HepG2 (cell line): ENCODE measurements at regions not wholly inside any gene's neighbourhood (a gene's known extent, or its start where the extent isn't known, plus 50 kb on each side); places are given as distances from the start of the nearest gene placed in this dataset.
A peak's percentile ranks its signal among the peaks of the same experiment; 100 is the strongest.

Source experiments
- BRD4 ChIP-seq: sonication (generic); formaldehyde crosslinking; IDR thresholded peaks from 2 replicates; pipeline ENCODE4 v1.4.0; 2020; ENCODE audit warnings: missing genetic modification reagents
- ESRRA ChIP-seq: sonication (generic); formaldehyde crosslinking; IDR thresholded peaks from 2 replicates; pipeline ENCODE4 v1.5.1; 2020; ENCODE audit warnings: mild to moderate bottlenecking, low read depth, missing genetic modification reagents
- FOXO1 ChIP-seq: sonication (generic); formaldehyde crosslinking; IDR thresholded peaks from 2 replicates; pipeline ENCODE4 v1.4.0; 2020; ENCODE audit warnings: missing genetic modification reagents
- GFI1 ChIP-seq: sonication (generic); formaldehyde crosslinking; IDR thresholded peaks from 2 replicates; pipeline ENCODE4 v1.5.0; 2020; ENCODE audit warnings: missing genetic modification reagents, mild to moderate bottlenecking, borderline replicate concordance
- PITX1 ChIP-seq: sonication (generic); formaldehyde crosslinking; IDR thresholded peaks from 2 replicates; pipeline ENCODE4 v1.5.1; 2020; ENCODE audit warnings: mild to moderate bottlenecking, missing genetic modification reagents
- PPARG ChIP-seq: conservative IDR thresholded peaks from 2 replicates; pipeline ENCODE4 v1.6.1; 2016; ENCODE audit warnings: missing biosample characterization, missing genetic modification reagents
- RFXAP ChIP-seq: sonication (generic); formaldehyde crosslinking; IDR thresholded peaks from 2 replicates; pipeline ENCODE4 v1.4.0; 2020; ENCODE audit warnings: missing genetic modification reagents, borderline replicate concordance
- SNAPC2 ChIP-seq: sonication (generic); formaldehyde crosslinking; IDR thresholded peaks from 2 replicates; pipeline ENCODE4 v1.8.1; 2022; ENCODE audit warnings: mild to moderate bottlenecking, missing genetic modification reagents
- TEAD3 ChIP-seq: optimal IDR thresholded peaks from 2 replicates; pipeline ENCODE3; 2016; ENCODE audit warnings: borderline replicate concordance
- ZBTB21 ChIP-seq: sonication (generic); formaldehyde crosslinking; IDR thresholded peaks from 2 replicates; pipeline ENCODE4 v1.4.0; 2020; ENCODE audit warnings: missing genetic modification reagents
- ZFAT ChIP-seq: sonication (generic); formaldehyde crosslinking; conservative IDR thresholded peaks from 2 replicates; pipeline ENCODE4 v1.8.1; 2023; ENCODE audit warnings: missing genetic modification reagents, inconsistent platforms
- ZFX ChIP-seq: sonication (generic); formaldehyde crosslinking; IDR thresholded peaks from 2 replicates; pipeline ENCODE4 v1.4.0; 2020; ENCODE audit warnings: mild to moderate bottlenecking, low read depth, missing genetic modification reagents, moderate library complexity
- ZMYM3 ChIP-seq: sonication (generic); formaldehyde crosslinking; IDR thresholded peaks from 2 replicates; pipeline ENCODE4 v1.5.1; 2020; ENCODE audit warnings: mild to moderate bottlenecking, missing genetic modification reagents
- ZNF550 ChIP-seq: sonication (generic); formaldehyde crosslinking; IDR thresholded peaks from 2 replicates; pipeline ENCODE4 v1.4.0; 2020; ENCODE audit warnings: mild to moderate bottlenecking, missing genetic modification reagents, borderline replicate concordance
- ZNF567 ChIP-seq: sonication (generic); formaldehyde crosslinking; IDR thresholded peaks from 2 replicates; pipeline ENCODE4 v1.8.1; 2023; ENCODE audit warnings: mild to moderate bottlenecking, missing genetic modification reagents, borderline replicate concordance
- ZNF646 ChIP-seq: sonication (generic); formaldehyde crosslinking; IDR thresholded peaks from 2 replicates; pipeline ENCODE4 v1.9.0; 2021; ENCODE audit warnings: mild to moderate bottlenecking, missing genetic modification reagents
- TF ChIP-seq, protein P1 (sequence below): sonication (generic); formaldehyde crosslinking; IDR thresholded peaks from 2 replicates; pipeline ENCODE4 v1.4.0; 2020; ENCODE audit warnings: mild to moderate bottlenecking, missing genetic modification reagents, borderline replicate concordance
- TF ChIP-seq, protein P2 (sequence below): sonication (generic); formaldehyde crosslinking; IDR thresholded peaks from 2 replicates; pipeline ENCODE4 v1.4.0; 2020; ENCODE audit warnings: mild to moderate bottlenecking, low read depth, missing genetic modification reagents

- TF ChIP-seq RFXAP (CRISPR knock-in tag), result peak; percentile 80; the same call in 1 of the 2 replicates
- TF ChIP-seq, protein P1, sequence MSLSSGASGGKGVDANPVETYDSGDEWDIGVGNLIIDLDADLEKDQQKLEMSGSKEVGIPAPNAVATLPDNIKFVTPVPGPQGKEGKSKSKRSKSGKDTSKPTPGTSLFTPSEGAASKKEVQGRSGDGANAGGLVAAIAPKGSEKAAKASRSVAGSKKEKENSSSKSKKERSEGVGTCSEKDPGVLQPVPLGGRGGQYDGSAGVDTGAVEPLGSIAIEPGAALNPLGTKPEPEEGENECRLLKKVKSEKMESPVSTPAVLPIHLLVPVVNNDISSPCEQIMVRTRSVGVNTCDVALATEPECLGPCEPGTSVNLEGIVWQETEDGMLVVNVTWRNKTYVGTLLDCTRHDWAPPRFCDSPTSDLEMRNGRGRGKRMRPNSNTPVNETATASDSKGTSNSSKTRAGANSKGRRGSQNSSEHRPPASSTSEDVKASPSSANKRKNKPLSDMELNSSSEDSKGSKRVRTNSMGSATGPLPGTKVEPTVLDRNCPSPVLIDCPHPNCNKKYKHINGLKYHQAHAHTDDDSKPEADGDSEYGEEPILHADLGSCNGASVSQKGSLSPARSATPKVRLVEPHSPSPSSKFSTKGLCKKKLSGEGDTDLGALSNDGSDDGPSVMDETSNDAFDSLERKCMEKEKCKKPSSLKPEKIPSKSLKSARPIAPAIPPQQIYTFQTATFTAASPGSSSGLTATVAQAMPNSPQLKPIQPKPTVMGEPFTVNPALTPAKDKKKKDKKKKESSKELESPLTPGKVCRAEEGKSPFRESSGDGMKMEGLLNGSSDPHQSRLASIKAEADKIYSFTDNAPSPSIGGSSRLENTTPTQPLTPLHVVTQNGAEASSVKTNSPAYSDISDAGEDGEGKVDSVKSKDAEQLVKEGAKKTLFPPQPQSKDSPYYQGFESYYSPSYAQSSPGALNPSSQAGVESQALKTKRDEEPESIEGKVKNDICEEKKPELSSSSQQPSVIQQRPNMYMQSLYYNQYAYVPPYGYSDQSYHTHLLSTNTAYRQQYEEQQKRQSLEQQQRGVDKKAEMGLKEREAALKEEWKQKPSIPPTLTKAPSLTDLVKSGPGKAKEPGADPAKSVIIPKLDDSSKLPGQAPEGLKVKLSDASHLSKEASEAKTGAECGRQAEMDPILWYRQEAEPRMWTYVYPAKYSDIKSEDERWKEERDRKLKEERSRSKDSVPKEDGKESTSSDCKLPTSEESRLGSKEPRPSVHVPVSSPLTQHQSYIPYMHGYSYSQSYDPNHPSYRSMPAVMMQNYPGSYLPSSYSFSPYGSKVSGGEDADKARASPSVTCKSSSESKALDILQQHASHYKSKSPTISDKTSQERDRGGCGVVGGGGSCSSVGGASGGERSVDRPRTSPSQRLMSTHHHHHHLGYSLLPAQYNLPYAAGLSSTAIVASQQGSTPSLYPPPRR (CRISPR knock-in tag), result peak; percentile 97
- TF ChIP-seq ZNF567 (CRISPR knock-in tag), result no peak
- peak; percentile 83 for TF ChIP-seq TEAD3
- TF ChIP-seq BRD4 (CRISPR knock-in tag), result peak; percentile 99
- TF ChIP-seq SNAPC2 (CRISPR knock-in tag), result peak; percentile 69; the same call in 1 of the 2 replicates
- TF ChIP-seq FOXO1 (CRISPR knock-in tag), result peak; percentile 99
- TF ChIP-seq PPARG (CRISPR knock-in tag), result peak; percentile 94
- TF ChIP-seq, protein P2, sequence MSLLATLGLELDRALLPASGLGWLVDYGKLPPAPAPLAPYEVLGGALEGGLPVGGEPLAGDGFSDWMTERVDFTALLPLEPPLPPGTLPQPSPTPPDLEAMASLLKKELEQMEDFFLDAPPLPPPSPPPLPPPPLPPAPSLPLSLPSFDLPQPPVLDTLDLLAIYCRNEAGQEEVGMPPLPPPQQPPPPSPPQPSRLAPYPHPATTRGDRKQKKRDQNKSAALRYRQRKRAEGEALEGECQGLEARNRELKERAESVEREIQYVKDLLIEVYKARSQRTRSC (CRISPR knock-in tag), result no peak
- TF ChIP-seq ZBTB21 (CRISPR knock-in tag), result peak; percentile 54; the same call in 1 of the 2 replicates
- TF ChIP-seq ZMYM3 (CRISPR knock-in tag), result peak; percentile 98
- peak; percentile 82 for TF ChIP-seq ESRRA (CRISPR knock-in tag)
- no peak for TF ChIP-seq ZFAT
- TF ChIP-seq ZFX (CRISPR knock-in tag), result peak; percentile 32; the same call in 1 of the 2 replicates
- peak; percentile 96 for TF ChIP-seq PITX1 (CRISPR knock-in tag)
- TF ChIP-seq GFI1 (CRISPR knock-in tag), result peak; percentile 75; the same call in 1 of the 2 replicates
- TF ChIP-seq ZNF550, result no peak
- TF ChIP-seq ZNF646 (CRISPR knock-in tag), result peak; percentile 82; the same call in 1 of the 2 replicates
These were observed 94.0 kb upstream of the PEG3 start (continued) for GRCh38 chr19:56934438-56935090.
